ENCODE measurements at regions not wholly inside any gene's neighbourhood (a gene's known extent, or its start where the extent isn't known, plus 50 kb on each side); places are given as distances from the start of the nearest gene placed in this dataset.
"Not testable (repeated sequence)": the region's sequence is repeated elsewhere in the genome, so short reads cannot be mapped to it uniquely, and the experiment has no call there.

DNA sequence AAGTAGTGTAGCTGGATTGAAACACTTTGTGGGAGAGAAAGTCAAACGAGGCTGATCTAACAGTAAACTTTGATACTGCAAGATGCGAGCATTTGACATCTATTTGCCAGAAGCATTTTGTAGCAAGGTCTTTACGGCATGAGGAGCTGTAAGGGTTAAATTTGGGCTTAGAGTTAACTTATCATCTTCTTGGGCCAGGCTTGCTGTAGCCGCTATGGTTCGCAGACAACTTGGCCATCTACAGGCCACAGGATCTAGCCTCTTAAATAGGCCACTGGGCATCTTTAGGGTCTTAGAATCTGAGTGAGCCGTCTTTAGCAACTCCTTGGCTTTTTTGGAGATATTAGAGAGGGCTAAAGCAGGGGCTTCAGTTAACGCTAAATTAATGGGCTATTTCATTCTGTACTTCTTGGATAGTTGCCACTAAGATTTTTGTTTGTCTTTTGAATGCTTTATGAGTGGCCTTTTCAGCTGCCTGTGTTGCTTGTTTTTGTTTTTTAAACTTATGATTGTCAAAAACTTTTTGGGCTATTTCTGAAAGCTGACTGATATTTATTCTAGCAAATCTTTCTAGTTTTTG, 93.5 kb upstream of the FAM90A1 start:
- H3K9me2 ChIP-seq (replicated peaks; ENCODE audit: low read depth, low read length); H3F3A ChIP-seq (ENCODE audit: low read depth); H3K36me3 ChIP-seq (ENCODE audit: insufficient read depth, low read length); H4K20me1 ChIP-seq (ENCODE audit: insufficient read depth, low read length, poor library complexity, severe bottlenecking); H3K79me2 ChIP-seq (ENCODE audit: insufficient read depth, low read length); H3K27me3 ChIP-seq (ENCODE audit: insufficient read depth, low read length, poor library complexity, severe bottlenecking); H3K9me3 ChIP-seq (ENCODE audit: insufficient read depth, low read depth, low read length): not testable (repeated sequence)
- peak overlapping the region; percentile 1 for H3K9ac ChIP-seq (ENCODE audit: low read depth, low read length, poor library complexity, severe bottlenecking)
- H3K4me2 ChIP-seq (ENCODE audit: low read depth, low read length, poor library complexity, severe bottlenecking) = peak overlapping the region; percentile 70
- H2AFZ ChIP-seq (ENCODE audit: low read length) = peak overlapping the region; percentile 1; the same call in 1 of the 2 replicates
- H3K4me1 ChIP-seq (ENCODE audit: insufficient read depth, low read length, poor library complexity, severe bottlenecking) = peaks cover 14% of the 10 kb centered on the region
- H3K4me3 ChIP-seq (ENCODE audit: low read length, poor library complexity, severe bottlenecking) = peak overlapping the region; percentile 72

DNA sequence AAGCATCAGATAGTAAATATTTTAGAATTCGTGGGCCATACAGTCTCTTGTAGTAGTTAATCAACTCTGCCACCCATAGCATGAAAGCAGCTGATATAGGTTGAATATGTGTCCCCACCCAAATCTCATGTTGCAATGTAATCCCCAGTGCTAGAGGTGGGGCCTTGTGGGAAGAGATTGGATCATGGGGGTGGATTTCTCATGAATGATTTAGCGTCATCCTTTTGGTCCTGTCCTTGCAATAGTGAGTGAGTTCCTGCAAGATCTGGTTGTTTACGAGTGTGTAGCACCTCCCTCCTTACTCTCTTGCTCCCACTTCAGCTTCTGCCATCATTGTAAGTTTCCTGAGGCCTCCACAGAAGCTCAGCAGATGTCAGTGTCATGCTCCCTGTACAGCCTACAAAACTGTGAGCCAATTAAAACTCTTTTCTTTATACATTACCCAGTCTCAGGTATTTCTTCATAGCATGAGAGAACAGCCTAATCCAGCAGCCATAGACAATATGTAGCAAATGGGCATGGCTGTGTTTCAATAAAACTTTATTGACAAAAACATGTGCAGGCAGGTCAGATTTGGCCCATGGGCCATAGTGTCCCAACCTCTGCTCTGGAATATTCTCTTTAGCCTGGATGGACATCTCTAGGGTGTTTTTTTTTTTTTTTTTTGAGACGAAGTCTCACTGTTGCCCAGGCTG, 97.9 kb upstream of the FAM90A1 start:
- not testable (repeated sequence) for H3K27me3 ChIP-seq (ENCODE audit: insufficient read depth, low read length, poor library complexity, severe bottlenecking); H3K4me1 ChIP-seq (ENCODE audit: insufficient read depth, low read length, poor library complexity, severe bottlenecking); H3K79me2 ChIP-seq (ENCODE audit: insufficient read depth, low read length); H3K4me3 ChIP-seq (ENCODE audit: low read length, poor library complexity, severe bottlenecking); H3K4me2 ChIP-seq (ENCODE audit: low read depth, low read length, poor library complexity, severe bottlenecking); H3K9ac ChIP-seq (ENCODE audit: low read depth, low read length, poor library complexity, severe bottlenecking); H3K9me3 ChIP-seq (ENCODE audit: insufficient read depth, low read depth, low read length); H4K20me1 ChIP-seq (ENCODE audit: insufficient read depth, low read length, poor library complexity, severe bottlenecking); H2AFZ ChIP-seq (ENCODE audit: low read length); H3F3A ChIP-seq (ENCODE audit: low read depth); H3K36me3 ChIP-seq (ENCODE audit: insufficient read depth, low read length); H3K9me2 ChIP-seq (replicated peaks; ENCODE audit: low read depth, low read length)

DNA sequence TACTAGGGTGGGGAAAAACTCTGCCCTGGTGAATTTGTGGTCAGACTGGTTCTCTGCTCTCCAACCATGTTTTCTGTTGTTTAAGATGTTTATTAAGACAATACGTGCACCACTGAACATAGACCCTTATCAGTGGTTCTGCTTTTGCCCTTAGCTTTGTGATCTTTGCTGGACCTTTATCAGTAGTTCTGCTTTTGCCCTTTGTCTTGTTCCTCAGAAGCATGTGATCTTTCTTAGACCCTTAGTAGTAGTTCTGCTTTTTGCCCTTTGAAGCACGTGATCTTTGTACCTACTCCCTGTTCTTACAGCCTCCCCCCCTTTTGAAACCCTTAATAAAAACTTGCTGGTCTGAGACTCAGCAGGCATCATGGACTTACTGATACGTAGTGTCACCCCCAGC, 101.4 kb upstream of the FAM90A1 start:
- H3K36me3 ChIP-seq (ENCODE audit: insufficient read depth, low read length); H3F3A ChIP-seq (ENCODE audit: low read depth); H3K4me3 ChIP-seq (ENCODE audit: low read length, poor library complexity, severe bottlenecking); H3K4me1 ChIP-seq (ENCODE audit: insufficient read depth, low read length, poor library complexity, severe bottlenecking); H3K9me3 ChIP-seq (ENCODE audit: insufficient read depth, low read depth, low read length); H3K27me3 ChIP-seq (ENCODE audit: insufficient read depth, low read length, poor library complexity, severe bottlenecking); H3K79me2 ChIP-seq (ENCODE audit: insufficient read depth, low read length); H3K9ac ChIP-seq (ENCODE audit: low read depth, low read length, poor library complexity, severe bottlenecking); H3K4me2 ChIP-seq (ENCODE audit: low read depth, low read length, poor library complexity, severe bottlenecking); H4K20me1 ChIP-seq (ENCODE audit: insufficient read depth, low read length, poor library complexity, severe bottlenecking); H2AFZ ChIP-seq (ENCODE audit: low read length); H3K9me2 ChIP-seq (replicated peaks; ENCODE audit: low read depth, low read length): not testable (repeated sequence)

DNA sequence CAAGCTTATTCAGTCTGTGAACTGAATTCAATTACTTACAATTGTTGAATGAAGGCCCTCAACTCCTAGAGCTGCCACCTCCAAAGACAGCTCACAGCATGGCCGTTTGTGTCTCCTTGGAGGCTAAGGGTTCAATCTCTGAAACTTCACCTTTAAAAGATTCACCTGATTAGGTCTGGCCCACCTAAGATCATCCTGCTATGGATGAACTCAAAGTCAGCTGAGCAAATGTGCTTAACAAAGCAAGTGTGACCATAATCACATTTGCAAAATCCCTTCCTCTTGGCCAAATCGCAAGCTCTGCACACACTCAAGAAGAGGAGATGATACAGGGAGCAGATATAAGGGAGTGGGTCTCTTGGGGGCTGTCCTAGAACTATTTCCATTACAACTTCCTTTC, 105.0 kb upstream of the FAM90A1 start:
- not testable (repeated sequence) for H3K9me3 ChIP-seq (ENCODE audit: insufficient read depth, low read depth, low read length); H3K9ac ChIP-seq (ENCODE audit: low read depth, low read length, poor library complexity, severe bottlenecking); H3K4me1 ChIP-seq (ENCODE audit: insufficient read depth, low read length, poor library complexity, severe bottlenecking); H3K79me2 ChIP-seq (ENCODE audit: insufficient read depth, low read length); H2AFZ ChIP-seq (ENCODE audit: low read length); H3F3A ChIP-seq (ENCODE audit: low read depth); H3K4me2 ChIP-seq (ENCODE audit: low read depth, low read length, poor library complexity, severe bottlenecking); H3K9me2 ChIP-seq (replicated peaks; ENCODE audit: low read depth, low read length); H3K4me3 ChIP-seq (ENCODE audit: low read length, poor library complexity, severe bottlenecking); H4K20me1 ChIP-seq (ENCODE audit: insufficient read depth, low read length, poor library complexity, severe bottlenecking); H3K27me3 ChIP-seq (ENCODE audit: insufficient read depth, low read length, poor library complexity, severe bottlenecking); H3K36me3 ChIP-seq (ENCODE audit: insufficient read depth, low read length)

DNA sequence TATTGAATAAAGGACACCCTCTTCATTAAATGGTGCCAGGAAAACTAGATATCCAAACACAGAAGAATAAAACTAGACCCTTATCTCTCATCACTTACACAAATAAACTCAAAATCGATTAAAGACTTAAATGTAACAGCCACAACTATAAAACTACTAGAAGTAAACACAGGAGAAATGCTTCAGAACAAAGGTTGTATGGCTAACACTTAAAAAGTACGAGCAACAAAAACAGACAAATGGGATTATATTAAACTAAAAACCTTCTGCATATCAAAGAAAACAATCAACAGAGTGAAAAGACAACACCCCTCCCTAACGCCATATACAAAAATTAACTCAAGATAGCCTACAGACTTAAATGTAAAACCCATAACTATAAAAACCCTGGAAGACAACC, 104.7 kb upstream of the CLEC6A start:
- H3F3A ChIP-seq (ENCODE audit: low read depth); H3K4me1 ChIP-seq (ENCODE audit: insufficient read depth, low read length, poor library complexity, severe bottlenecking); H4K20me1 ChIP-seq (ENCODE audit: insufficient read depth, low read length, poor library complexity, severe bottlenecking); H3K36me3 ChIP-seq (ENCODE audit: insufficient read depth, low read length); H3K4me3 ChIP-seq (ENCODE audit: low read length, poor library complexity, severe bottlenecking); H3K9ac ChIP-seq (ENCODE audit: low read depth, low read length, poor library complexity, severe bottlenecking); H2AFZ ChIP-seq (ENCODE audit: low read length); H3K9me2 ChIP-seq (replicated peaks; ENCODE audit: low read depth, low read length); H3K4me2 ChIP-seq (ENCODE audit: low read depth, low read length, poor library complexity, severe bottlenecking); H3K79me2 ChIP-seq (ENCODE audit: insufficient read depth, low read length); H3K9me3 ChIP-seq (ENCODE audit: insufficient read depth, low read depth, low read length); H3K27me3 ChIP-seq (ENCODE audit: insufficient read depth, low read length, poor library complexity, severe bottlenecking): not testable (repeated sequence)

DNA sequence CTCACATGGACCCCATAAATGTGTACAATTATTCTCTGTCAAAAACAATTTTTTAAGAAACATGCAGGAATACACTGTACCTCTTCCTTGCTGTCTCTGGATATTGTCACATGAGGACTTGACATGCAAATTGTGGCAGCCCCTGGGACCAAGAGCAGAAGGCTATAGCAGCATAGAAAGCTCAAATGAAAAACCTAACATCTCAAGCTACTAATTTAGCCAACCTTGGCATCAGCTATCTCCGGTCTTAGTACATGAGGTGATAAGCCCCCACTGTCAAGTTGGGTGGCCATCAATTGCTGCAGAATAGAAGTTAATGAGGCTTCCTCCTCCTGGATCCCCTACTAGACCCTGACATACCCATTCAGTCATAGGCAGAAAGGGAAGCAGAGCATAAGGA, 101.0 kb upstream of the CLEC6A start:
- not testable (repeated sequence) for H3K9ac ChIP-seq (ENCODE audit: low read depth, low read length, poor library complexity, severe bottlenecking); H3K79me2 ChIP-seq (ENCODE audit: insufficient read depth, low read length); H3K36me3 ChIP-seq (ENCODE audit: insufficient read depth, low read length); H3F3A ChIP-seq (ENCODE audit: low read depth); H3K4me3 ChIP-seq (ENCODE audit: low read length, poor library complexity, severe bottlenecking); H2AFZ ChIP-seq (ENCODE audit: low read length); H3K4me2 ChIP-seq (ENCODE audit: low read depth, low read length, poor library complexity, severe bottlenecking); H3K27me3 ChIP-seq (ENCODE audit: insufficient read depth, low read length, poor library complexity, severe bottlenecking); H3K9me2 ChIP-seq (replicated peaks; ENCODE audit: low read depth, low read length); H3K4me1 ChIP-seq (ENCODE audit: insufficient read depth, low read length, poor library complexity, severe bottlenecking); H4K20me1 ChIP-seq (ENCODE audit: insufficient read depth, low read length, poor library complexity, severe bottlenecking); H3K9me3 ChIP-seq (ENCODE audit: insufficient read depth, low read depth, low read length)

DNA sequence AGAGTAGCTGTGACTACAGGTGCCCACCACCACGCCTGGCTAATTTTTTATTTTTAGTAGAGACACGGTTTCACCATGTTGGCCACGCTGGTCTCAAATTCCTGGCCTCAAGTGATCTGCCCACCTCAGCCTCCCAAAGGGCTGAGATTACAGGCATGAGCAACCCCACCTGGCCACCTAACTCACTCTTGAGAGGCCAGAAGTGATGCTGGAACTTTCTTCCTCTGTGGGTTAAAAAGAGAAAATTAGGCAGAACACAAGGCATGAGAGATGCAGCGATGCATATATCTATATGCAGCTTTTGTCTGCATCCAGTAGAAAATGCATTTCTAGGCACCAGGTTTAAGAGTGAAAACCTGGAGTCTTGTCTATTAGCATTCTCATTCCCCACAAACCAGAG, 100.2 kb upstream of the CLEC6A start:
- not testable (repeated sequence) for H3K4me2 ChIP-seq (ENCODE audit: low read depth, low read length, poor library complexity, severe bottlenecking); H3K9me2 ChIP-seq (replicated peaks; ENCODE audit: low read depth, low read length); H3K9me3 ChIP-seq (ENCODE audit: insufficient read depth, low read depth, low read length); H3K9ac ChIP-seq (ENCODE audit: low read depth, low read length, poor library complexity, severe bottlenecking); H3K4me1 ChIP-seq (ENCODE audit: insufficient read depth, low read length, poor library complexity, severe bottlenecking); H3F3A ChIP-seq (ENCODE audit: low read depth); H3K4me3 ChIP-seq (ENCODE audit: low read length, poor library complexity, severe bottlenecking); H2AFZ ChIP-seq (ENCODE audit: low read length); H3K79me2 ChIP-seq (ENCODE audit: insufficient read depth, low read length); H3K27me3 ChIP-seq (ENCODE audit: insufficient read depth, low read length, poor library complexity, severe bottlenecking); H4K20me1 ChIP-seq (ENCODE audit: insufficient read depth, low read length, poor library complexity, severe bottlenecking); H3K36me3 ChIP-seq (ENCODE audit: insufficient read depth, low read length)

All from Loucy (cell line).